Heart left ventricle (tissue), 13 donors: ENCODE measurements at regions not wholly inside any gene's neighbourhood (a gene's known extent, or its start where the extent isn't known, plus 50 kb on each side); places are given as distances from the start of the nearest gene placed in this dataset.

Experiments used
- CTCF ChIP-seq, 12 donors: fragments of 200-600 bp; sonication (generic) in 4 of 12; IDR thresholded peaks; one replicate each; pipeline versions ENCODE4 v1.5.0 to v1.8.0; 2018 to 2022; ENCODE audit warnings: antibody characterized with exemption in 12 of 12, mild to moderate bottlenecking in 5 of 12
- POLR2A ChIP-seq, 2 donors: fragments of 450-650 bp; IDR thresholded peaks; one replicate each; pipeline ENCODE4 v1.6.1; 2017; ENCODE audit warnings: antibody characterized with exemption in 2 of 2, mild to moderate bottlenecking in 2 of 2, moderate library complexity in 2 of 2
- donor health status: ischemic (EF 13 %, LVEDD 7.1; RV severe dilation, severe dysfunction).
- donor health status: DM: no; HTN: yes; CAD: no.
- donor health status: DM: no; HTN: no; CAD: no.
- donor health status: ischemic (EF 25% LVEDD 6.9; RV normal size, moderate dysfunction).
- donor health status: ischemic (EF 25% LVEDD 5.7; RV mildly dilated, moderate dysfunction).
- donor health status: ischemic (EF 35%, LVEDD 5.7; RV mildly dilated, moderate dysfunction).
- donor health status: nonischemic (EF 11% LVEDD 7.7; RV severe dilation, severe dysfunction).
- donor health status: DM: yes; HTN: yes; CAD: no.
- donor health status: PGD.
- donor health status: ischemic (EF 29% LVEDD 5.4; RV normal size, mild dysfunction).
- donor health status: nonischemic (EF 23%, LVEDD 6.1; RV moderate dilation, normal function).

GRCh38 chr4:24212642-24213041, 322.8 kb upstream of the PPARGC1A start:
- TF ChIP-seq CTCF (IDR thresholded peaks at IDR 0.05), result no peak
- no peak for TF ChIP-seq POLR2A (IDR thresholded peaks at IDR 0.05)
